Aorta (tissue), 5 donors: ENCODE measurements at regions not wholly inside any gene's neighbourhood (a gene's known extent, or its start where the extent isn't known, plus 50 kb on each side); places are given as distances from the start of the nearest gene placed in this dataset.

Source experiments
- ATAC-seq: fragments of 200-7000 bp; cut with Tn5 transposase; one replicate; pipeline ENCODE4 v1.9.1; 2022; ENCODE audit warnings: moderate library complexity; ENCODE audit not compliant: low FRiP score
- DNase-seq, 2 donors: peaks; one replicate each; pipeline ENCODE4 v3.0.0-alpha.2; 2020
- H3K27ac ChIP-seq, 2 donors: one replicate each; pipeline ENCODE4 v1.5.1; 2013; ENCODE audit warnings: low read length in 2 of 2, mild to moderate bottlenecking in 2 of 2, moderate library complexity in 2 of 2, control low read depth in 1 of 2, inconsistent platforms in 1 of 2, low read depth in 1 of 2
- H3K27me3 ChIP-seq, 2 donors: one replicate each; pipeline ENCODE4 v1.6.1; 2013; ENCODE audit warnings: control low read depth in 1 of 2, low read length in 1 of 2, mild to moderate bottlenecking in 1 of 2, moderate library complexity in 1 of 2; ENCODE audit not compliant: insufficient read depth in 2 of 2, control insufficient read depth in 1 of 2
- H3K36me3 ChIP-seq, 2 donors: one replicate each; pipeline ENCODE4 v1.6.1; 2013; ENCODE audit warnings: control low read depth in 1 of 2, low read length in 1 of 2, mild to moderate bottlenecking in 1 of 2; ENCODE audit not compliant: insufficient read depth in 2 of 2, control insufficient read depth in 1 of 2
- H3K4me1 ChIP-seq, 2 donors: one replicate each; pipeline ENCODE4 v1.6.1; 2013; ENCODE audit warnings: low read length in 2 of 2, control low read depth in 1 of 2, mild to moderate bottlenecking in 1 of 2, moderate library complexity in 1 of 2; ENCODE audit not compliant: insufficient read depth in 2 of 2, control insufficient read depth in 1 of 2
- H3K4me3 ChIP-seq, 2 donors: one replicate each; pipeline ENCODE4 v1.5.1; 2013; ENCODE audit warnings: low read length in 2 of 2, control low read depth in 1 of 2, mild to moderate bottlenecking in 1 of 2
- H3K9me3 ChIP-seq: one replicate; pipeline ENCODE4 v1.6.1; 2013; ENCODE audit warnings: mild to moderate bottlenecking, low read length; ENCODE audit not compliant: control insufficient read depth
- WGBS, 2 donors: extraction: QIAGEN DNeasy Blood & Tissue Kit; methylation state at CpG; one replicate each; pipeline ENCODE4 v1.1.7; 2013; 5-methylcytosine and 5-hydroxymethylcytosine counted together
- intact Hi-C, 2 donors: fragments of 100-400 bp; cut with DNase I; formaldehyde crosslinking; loops; one replicate each; pipeline versions ENCODE4 v1.14.2 to v1.15.0; 2022
- donor health status: healthy with polysubstance abuse.
- donor health status: Bipolar disorder and iron deficiency.
- donor health status: DM: no; HTN: no; CAD: no.
- donor health status: DM: no; HTN: no; CAD: no.
- donor health status: DM: yes; HTN: yes; CAD: no.

GRCh38 chr14:95818581-95818980 is 58.1 kb upstream of the TUNAR start:
- H3K4me3 ChIP-seq, result no peak overlapping the region
- H3K27me3 ChIP-seq, result no peaks in the 10 kb centered on the region
- intact Hi-C loops, result no loop called here
- H3K27ac ChIP-seq, result no peak overlapping the region
- DNase-seq, result no peak
- WGBS, 2 donors, result 63 to 66% methylated on average over 5 of the region's 5 CpGs
- no peaks in the 10 kb centered on the region for H3K4me1 ChIP-seq
- H3K9me3 ChIP-seq, result no peaks in the 10 kb centered on the region
- no peaks in the 10 kb centered on the region for H3K36me3 ChIP-seq
- ATAC-seq, result no peak

GRCh38 chr14:95817271-95817670 is 59.4 kb upstream of the TUNAR start:
- ATAC-seq (no peak), DNase-seq (no peak)
- no peaks in the 10 kb centered on the region for H3K4me1 ChIP-seq
- intact Hi-C loops, result no loop called here
- H3K4me3 ChIP-seq, result no peak overlapping the region
- no peaks in the 10 kb centered on the region for H3K36me3 ChIP-seq
- H3K27me3 ChIP-seq, result no peaks in the 10 kb centered on the region
- H3K9me3 ChIP-seq, result no peaks in the 10 kb centered on the region
- WGBS, 2 donors, result 60 to 65% methylated on average over 2 of the region's 2 CpGs
- H3K27ac ChIP-seq, result no peak overlapping the region

DNA sequence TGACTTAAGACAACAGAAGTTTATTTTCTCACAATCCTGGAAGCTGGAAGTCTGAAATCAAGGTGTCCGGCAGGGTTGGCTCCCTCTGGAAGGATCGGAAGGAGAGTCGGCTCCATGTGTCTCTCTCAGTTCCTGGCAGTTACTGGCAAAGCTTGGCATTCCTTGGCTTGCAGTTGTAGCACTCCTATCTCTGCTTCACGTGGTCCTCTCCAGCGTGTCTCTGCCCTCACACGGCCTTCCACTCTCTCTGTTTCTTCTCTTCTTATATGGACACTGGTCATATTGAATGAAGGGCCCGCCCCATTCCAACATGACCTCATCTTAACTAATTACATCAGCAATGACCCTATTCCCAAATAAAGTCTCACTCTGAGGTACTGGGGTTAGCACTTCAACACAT is 60.1 kb upstream of the TUNAR start:
- WGBS, 2 donors, result 42 to 54% methylated on average over 7 of the region's 7 CpGs
- intact Hi-C loops, result no loop called here

GRCh38 chr14:95815226-95815690 is 61.4 kb upstream of the TUNAR start:
- H3K4me1 ChIP-seq, result no peaks in the 10 kb centered on the region
- DNase-seq, result no peak
- no peak overlapping the region for H3K27ac ChIP-seq
- no peak overlapping the region for H3K4me3 ChIP-seq
- H3K9me3 ChIP-seq, result peaks cover 2% of the 10 kb centered on the region
- 31 to 39% methylated on average over 11 of the region's 11 CpGs for WGBS, 2 donors
- no peaks in the 10 kb centered on the region for H3K36me3 ChIP-seq
- intact Hi-C loops, result no loop called here
- no peaks in the 10 kb centered on the region for H3K27me3 ChIP-seq
- no peak for ATAC-seq

More for the DNA sequence above, 60.1 kb upstream of the TUNAR start:
- H3K9me3 ChIP-seq, result no peaks in the 10 kb centered on the region
- H3K27ac ChIP-seq, result no peak overlapping the region
- no peak overlapping the region for H3K4me3 ChIP-seq
- ATAC-seq (no peak), DNase-seq (no peak)
- no peaks in the 10 kb centered on the region for H3K27me3 ChIP-seq
- no peaks in the 10 kb centered on the region for H3K4me1 ChIP-seq
- no peaks in the 10 kb centered on the region for H3K36me3 ChIP-seq

- Histone ChIP-seq H3K4me3 (no peak overlapping the region), H3K27ac (no peak overlapping the region), H3K27me3 (no peaks in the 10 kb centered on the region), H3K4me1 (no peaks in the 10 kb centered on the region), H3K9me3 (peaks cover 2% of the 10 kb centered on the region), H3K36me3 (no peaks in the 10 kb centered on the region)
- intact Hi-C loops, result no loop called here
- DNase-seq (no peak), ATAC-seq (no peak)
- 81% methylated on average over 10 of the region's 10 CpGs for WGBS, 2 donors
Measured at GRCh38 chr14:95814363-95815225, 62.0 kb upstream of the TUNAR start.

GRCh38 chr14:95811813-95812212 is 64.8 kb upstream of the TUNAR start:
- Histone ChIP-seq H3K36me3 (no peaks in the 10 kb centered on the region), H3K27me3 (no peaks in the 10 kb centered on the region), H3K27ac (no peak overlapping the region), H3K9me3 (peaks cover 5% of the 10 kb centered on the region), H3K4me3 (no peak overlapping the region), H3K4me1 (no peaks in the 10 kb centered on the region)
- intact Hi-C loops, result no loop called here
- 94 to 96% methylated on average over 4 of the region's 4 CpGs for WGBS, 2 donors
- DNase-seq (no peak), ATAC-seq (no peak)

DNA sequence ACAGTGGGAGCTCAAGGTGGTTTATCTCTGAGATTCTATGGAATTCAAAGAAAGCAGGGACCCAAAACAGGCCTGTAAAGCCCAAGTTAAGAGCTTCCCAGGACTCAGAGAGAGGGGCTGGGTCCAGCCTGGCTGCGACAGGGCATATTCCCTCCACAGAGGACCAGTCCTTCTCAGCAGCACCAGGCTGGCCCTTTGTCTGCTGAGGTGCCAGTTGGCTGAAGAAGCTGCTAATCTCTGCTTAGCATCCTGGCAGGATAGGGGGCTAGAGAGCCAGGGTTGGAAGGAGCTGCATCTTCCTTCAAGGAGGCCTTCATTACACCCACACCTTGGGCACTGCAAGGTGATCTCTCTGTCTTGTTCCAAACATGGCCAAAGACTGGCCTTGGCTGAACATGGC is 68.3 kb upstream of the TUNAR start:
- Histone ChIP-seq H3K27me3 (no peaks in the 10 kb centered on the region), H3K27ac (no peak overlapping the region), H3K36me3 (no peaks in the 10 kb centered on the region), H3K9me3 (peaks cover 10% of the 10 kb centered on the region), H3K4me1 (no peaks in the 10 kb centered on the region), H3K4me3 (no peak overlapping the region)
- 87 to 90% methylated on average over 1 of the region's 1 CpG for WGBS, 2 donors
- intact Hi-C loops, result no loop called here
- no peak for DNase-seq
- no peak for ATAC-seq

DNA sequence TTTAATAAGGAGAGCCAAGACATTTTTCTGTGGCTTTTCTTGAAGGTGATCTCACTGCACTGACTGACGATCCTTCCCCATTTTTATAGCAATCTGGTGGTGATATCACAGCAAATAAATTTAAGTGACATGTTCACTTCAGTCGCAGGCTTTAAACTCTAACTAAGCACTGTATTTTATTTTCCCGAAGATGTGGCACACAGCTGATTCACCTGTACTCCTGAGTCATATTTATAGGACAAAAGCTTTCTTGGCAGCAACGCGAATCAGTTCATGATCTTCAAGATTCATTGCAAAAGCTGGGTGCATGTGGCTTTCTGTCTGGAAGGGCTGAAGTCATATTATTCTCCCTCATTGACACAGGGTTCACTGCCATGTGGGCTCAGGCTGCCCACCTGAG is 79.8 kb upstream of the TUNAR start:
- intact Hi-C loops, result no loop called here
- Histone ChIP-seq H3K36me3 (no peaks in the 10 kb centered on the region), H3K4me3 (no peak overlapping the region), H3K9me3 (no peaks in the 10 kb centered on the region), H3K27ac (no peak overlapping the region), H3K27me3 (no peaks in the 10 kb centered on the region), H3K4me1 (no peaks in the 10 kb centered on the region)
- DNase-seq, result no peak
- ATAC-seq, result no peak
- WGBS, 2 donors, result 58 to 78% methylated on average over 5 of the region's 5 CpGs

- no peaks in the 10 kb centered on the region for H3K36me3 ChIP-seq
- intact Hi-C loops, result no loop called here
- no peak overlapping the region for H3K4me3 ChIP-seq
- 78 to 85% methylated on average over 3 of the region's 3 CpGs for WGBS, 2 donors
- no peaks in the 10 kb centered on the region for H3K27me3 ChIP-seq
- ATAC-seq (no peak), DNase-seq (no peak)
- H3K9me3 ChIP-seq, result peaks cover 1% of the 10 kb centered on the region
- H3K4me1 ChIP-seq, result no peaks in the 10 kb centered on the region
- H3K27ac ChIP-seq, result no peak overlapping the region
Measured at GRCh38 chr14:95787941-95788340, 74.0 kb upstream of the TCL1A start.
